Heart left ventricle (tissue), 13 donors: ENCODE measurements at regions not wholly inside any gene's neighbourhood (a gene's known extent, or its start where the extent isn't known, plus 50 kb on each side); places are given as distances from the start of the nearest gene placed in this dataset.

Experiments
- CTCF ChIP-seq, 12 donors: fragments of 200-600 bp; sonication (generic) in 4 of 12; IDR thresholded peaks; one replicate each; pipeline versions ENCODE4 v1.5.0 to v1.8.0; 2018 to 2022; ENCODE audit warnings: antibody characterized with exemption in 12 of 12, mild to moderate bottlenecking in 5 of 12
- POLR2A ChIP-seq, 2 donors: fragments of 450-650 bp; IDR thresholded peaks; one replicate each; pipeline ENCODE4 v1.6.1; 2017; ENCODE audit warnings: antibody characterized with exemption in 2 of 2, mild to moderate bottlenecking in 2 of 2, moderate library complexity in 2 of 2
- donor health status: ischemic (EF 13 %, LVEDD 7.1; RV severe dilation, severe dysfunction).
- donor health status: DM: no; HTN: yes; CAD: no.
- donor health status: DM: no; HTN: no; CAD: no.
- donor health status: ischemic (EF 25% LVEDD 6.9; RV normal size, moderate dysfunction).
- donor health status: ischemic (EF 25% LVEDD 5.7; RV mildly dilated, moderate dysfunction).
- donor health status: ischemic (EF 35%, LVEDD 5.7; RV mildly dilated, moderate dysfunction).
- donor health status: nonischemic (EF 11% LVEDD 7.7; RV severe dilation, severe dysfunction).
- donor health status: DM: yes; HTN: yes; CAD: no.
- donor health status: PGD.
- donor health status: ischemic (EF 29% LVEDD 5.4; RV normal size, mild dysfunction).
- donor health status: nonischemic (EF 23%, LVEDD 6.1; RV moderate dilation, normal function).

- no peak for TF ChIP-seq POLR2A (IDR thresholded peaks at IDR 0.05)
- TF ChIP-seq CTCF (IDR thresholded peaks at IDR 0.05), result no peak
These were observed 123.2 kb upstream of the PRSS16 start for GRCh38 chr6:27124252-27124657.
